ENCODE measurements at regions not wholly inside any gene's neighbourhood (a gene's known extent, or its start where the extent isn't known, plus 50 kb on each side); places are given as distances from the start of the nearest gene placed in this dataset.

GRCh38 chr4:132707955-132708354 lies 441.1 kb upstream of the PCDH10 start:
- TF ChIP-seq POLR2A (IDR thresholded peaks at IDR 0.05) = no peak
- TF ChIP-seq, protein P1, sequence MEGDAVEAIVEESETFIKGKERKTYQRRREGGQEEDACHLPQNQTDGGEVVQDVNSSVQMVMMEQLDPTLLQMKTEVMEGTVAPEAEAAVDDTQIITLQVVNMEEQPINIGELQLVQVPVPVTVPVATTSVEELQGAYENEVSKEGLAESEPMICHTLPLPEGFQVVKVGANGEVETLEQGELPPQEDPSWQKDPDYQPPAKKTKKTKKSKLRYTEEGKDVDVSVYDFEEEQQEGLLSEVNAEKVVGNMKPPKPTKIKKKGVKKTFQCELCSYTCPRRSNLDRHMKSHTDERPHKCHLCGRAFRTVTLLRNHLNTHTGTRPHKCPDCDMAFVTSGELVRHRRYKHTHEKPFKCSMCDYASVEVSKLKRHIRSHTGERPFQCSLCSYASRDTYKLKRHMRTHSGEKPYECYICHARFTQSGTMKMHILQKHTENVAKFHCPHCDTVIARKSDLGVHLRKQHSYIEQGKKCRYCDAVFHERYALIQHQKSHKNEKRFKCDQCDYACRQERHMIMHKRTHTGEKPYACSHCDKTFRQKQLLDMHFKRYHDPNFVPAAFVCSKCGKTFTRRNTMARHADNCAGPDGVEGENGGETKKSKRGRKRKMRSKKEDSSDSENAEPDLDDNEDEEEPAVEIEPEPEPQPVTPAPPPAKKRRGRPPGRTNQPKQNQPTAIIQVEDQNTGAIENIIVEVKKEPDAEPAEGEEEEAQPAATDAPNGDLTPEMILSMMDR (IDR thresholded peaks at IDR 0.05) = no peak

All from Peyer's patch (tissue), 4 donors.